ENCODE measurements at regions not wholly inside any gene's neighbourhood (a gene's known extent, or its start where the extent isn't known, plus 50 kb on each side); places are given as distances from the start of the nearest gene placed in this dataset.
"Not testable (repeated sequence)": the region's sequence is repeated elsewhere in the genome, so short reads cannot be mapped to it uniquely, and the experiment has no call there.

DNA sequence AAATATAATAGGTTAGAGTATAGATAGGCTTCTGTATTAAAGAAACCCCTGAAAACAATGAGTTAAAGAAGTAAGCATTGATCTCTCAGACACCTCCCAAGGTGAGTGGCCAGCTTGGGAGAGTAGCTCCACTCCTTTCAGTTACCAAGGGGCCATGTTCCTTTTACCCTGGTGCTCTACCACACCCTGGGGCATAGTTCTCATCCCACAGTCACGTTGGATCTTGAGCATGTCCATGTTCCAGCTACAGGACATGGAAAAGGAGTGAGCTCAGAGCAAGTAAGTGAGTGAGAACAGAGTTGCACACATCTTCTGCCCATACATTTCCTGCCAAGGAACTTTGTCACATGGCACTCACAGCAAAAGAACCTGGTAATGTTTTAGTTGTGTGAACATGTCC is 325.9 kb upstream of the SLC39A10 start:
- no peak overlapping the region for H3K4me3 ChIP-seq (ENCODE audit: low read length)
- H3K27ac ChIP-seq (ENCODE audit: low read depth, low read length): no peak overlapping the region
- no peaks in the 10 kb centered on the region for H3K4me1 ChIP-seq (ENCODE audit: control insufficient read depth, insufficient read depth, low read length)
- no peak overlapping the region for H3K9ac ChIP-seq (ENCODE audit: low read length)
- no peaks in the 10 kb centered on the region for H3K36me3 ChIP-seq (ENCODE audit: control insufficient read depth, insufficient read depth, low read length)
- no peaks in the 10 kb centered on the region for H3K27me3 ChIP-seq (ENCODE audit: control insufficient read depth, insufficient read depth, low read length)

DNA sequence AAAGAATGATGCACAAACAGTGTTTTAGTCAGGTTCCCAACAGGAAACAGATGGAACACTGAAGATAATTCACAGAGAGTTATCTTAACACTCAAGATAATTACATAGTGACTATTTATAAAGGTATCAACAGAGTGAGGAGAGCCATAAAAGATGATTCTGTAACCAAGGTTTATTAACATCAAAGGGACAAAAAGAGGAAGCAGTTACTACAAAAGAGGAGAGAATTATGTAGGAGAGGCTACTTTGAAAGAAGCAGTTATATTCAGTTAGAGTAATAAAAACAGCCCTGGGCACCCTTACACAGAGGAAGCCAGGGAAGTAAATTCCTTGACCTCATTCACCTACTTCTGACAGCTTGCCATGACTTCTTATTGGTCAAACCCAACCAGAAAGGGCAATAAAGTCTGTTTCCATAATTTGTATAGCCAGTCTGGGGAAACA is 326.5 kb upstream of the SLC39A10 start:
- Histone ChIP-seq H3K4me1 (ENCODE audit: control insufficient read depth, insufficient read depth, low read length) (no peaks in the 10 kb centered on the region), H3K27ac (ENCODE audit: low read depth, low read length) (no peak overlapping the region), H3K9ac (ENCODE audit: low read length) (no peak overlapping the region), H3K36me3 (ENCODE audit: control insufficient read depth, insufficient read depth, low read length) (no peaks in the 10 kb centered on the region), H3K4me3 (ENCODE audit: low read length) (no peak overlapping the region), H3K27me3 (ENCODE audit: control insufficient read depth, insufficient read depth, low read length) (no peaks in the 10 kb centered on the region)

DNA sequence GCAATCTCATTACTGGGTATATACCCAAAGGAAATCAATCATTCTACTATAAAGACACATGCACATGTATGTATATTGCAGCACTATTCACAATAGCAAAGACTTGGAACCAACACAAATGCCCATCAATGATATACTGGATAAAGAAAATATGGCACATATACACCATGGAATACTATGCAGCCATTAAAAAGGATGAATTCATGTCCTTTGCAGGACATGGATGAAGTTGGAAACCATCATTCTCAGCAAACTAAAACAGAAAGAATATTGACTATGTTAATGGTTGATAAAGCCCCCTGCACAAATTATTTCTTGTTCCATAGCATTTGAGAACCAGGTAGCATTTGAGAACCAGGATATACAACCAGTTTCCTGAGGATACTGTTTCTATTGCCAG is 327.2 kb upstream of the SLC39A10 start:
- H3K27ac ChIP-seq (ENCODE audit: low read depth, low read length); H3K36me3 ChIP-seq (ENCODE audit: control insufficient read depth, insufficient read depth, low read length); H3K4me1 ChIP-seq (ENCODE audit: control insufficient read depth, insufficient read depth, low read length); H3K9ac ChIP-seq (ENCODE audit: low read length); H3K27me3 ChIP-seq (ENCODE audit: control insufficient read depth, insufficient read depth, low read length); H3K4me3 ChIP-seq (ENCODE audit: low read length): not testable (repeated sequence)

DNA sequence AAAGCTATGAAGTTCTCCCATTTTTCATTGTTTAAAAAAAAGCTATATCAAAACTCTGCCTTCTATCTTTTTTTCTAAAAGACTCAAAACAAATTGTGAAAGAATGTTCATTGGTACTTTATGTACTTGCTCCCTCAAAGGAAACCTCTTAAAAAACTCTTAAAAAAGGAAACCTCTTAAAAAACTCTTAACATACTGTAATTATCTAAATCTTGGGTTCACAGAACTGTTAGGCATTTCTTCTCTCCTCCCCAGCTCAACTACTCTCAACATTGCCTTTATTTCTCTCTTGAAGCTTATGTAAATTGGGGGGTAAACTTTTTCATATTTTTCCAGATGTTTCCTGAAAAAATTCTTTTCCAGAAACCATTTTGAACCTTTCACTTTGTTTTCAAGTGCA is 330.5 kb upstream of the SLC39A10 start:
- no peak overlapping the region for H3K9ac ChIP-seq (ENCODE audit: low read length)
- no peaks in the 10 kb centered on the region for H3K36me3 ChIP-seq (ENCODE audit: control insufficient read depth, insufficient read depth, low read length)
- no peaks in the 10 kb centered on the region for H3K4me1 ChIP-seq (ENCODE audit: control insufficient read depth, insufficient read depth, low read length)
- H3K4me3 ChIP-seq (ENCODE audit: low read length): no peak overlapping the region
- no peak overlapping the region for H3K27ac ChIP-seq (ENCODE audit: low read depth, low read length)
- H3K27me3 ChIP-seq (ENCODE audit: control insufficient read depth, insufficient read depth, low read length): no peaks in the 10 kb centered on the region

DNA sequence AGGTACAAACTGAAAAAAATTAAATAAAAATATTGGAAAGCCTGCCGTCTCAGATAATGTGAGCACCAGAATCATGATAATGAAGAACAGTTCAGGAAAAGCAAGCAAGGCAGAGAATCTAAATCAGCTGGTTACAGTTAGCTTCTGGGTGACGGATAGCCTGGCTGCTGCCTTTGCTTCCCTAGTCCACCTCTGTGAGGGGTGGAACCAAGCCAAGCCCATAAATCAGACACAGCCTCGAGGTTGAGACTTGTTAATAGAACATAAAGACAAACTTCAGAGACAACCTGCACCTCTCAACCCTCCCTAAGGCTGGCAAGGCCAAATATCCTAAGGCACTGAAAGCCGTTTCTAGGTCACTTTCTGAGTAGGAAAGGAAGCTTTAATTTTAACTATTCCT is 334.7 kb upstream of the SLC39A10 start:
- no peak overlapping the region for H3K27ac ChIP-seq (ENCODE audit: low read depth, low read length)

DNA sequence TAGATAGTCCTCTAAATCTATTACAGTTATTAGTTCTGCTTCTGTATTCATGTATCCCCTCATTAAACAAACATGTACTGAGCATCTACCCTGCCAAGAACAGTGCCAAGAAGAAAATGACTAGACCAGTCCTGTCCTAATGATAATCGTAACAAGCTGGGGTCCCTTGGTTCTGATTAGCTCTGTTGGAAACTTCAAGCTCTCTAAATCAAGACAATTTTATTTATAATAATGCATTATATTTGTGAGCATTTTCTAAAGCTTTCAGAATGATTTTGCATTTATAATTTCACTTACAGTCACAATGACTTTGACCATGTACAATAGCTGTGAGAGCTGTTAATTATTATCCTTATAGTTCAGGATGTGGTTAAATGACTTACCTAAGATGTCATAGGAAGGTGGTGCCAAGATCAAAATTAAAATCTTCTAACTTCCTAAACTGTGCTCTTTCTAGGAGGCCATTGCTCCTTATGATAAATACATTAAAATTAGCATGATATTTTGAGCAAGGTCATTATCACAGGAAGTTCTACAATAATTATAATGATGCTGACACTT is 336.5 kb upstream of the SLC39A10 start:
- H3K27me3 ChIP-seq (ENCODE audit: control insufficient read depth, insufficient read depth, low read length): no peaks in the 10 kb centered on the region
- no peaks in the 10 kb centered on the region for H3K36me3 ChIP-seq (ENCODE audit: control insufficient read depth, insufficient read depth, low read length)
- no peak overlapping the region for H3K9ac ChIP-seq (ENCODE audit: low read length)
- no peak overlapping the region for H3K27ac ChIP-seq (ENCODE audit: low read depth, low read length)
- H3K4me1 ChIP-seq (ENCODE audit: control insufficient read depth, insufficient read depth, low read length): no peaks in the 10 kb centered on the region
- H3K4me3 ChIP-seq (ENCODE audit: low read length): no peak overlapping the region

More for the DNA sequence above, 334.7 kb upstream of the SLC39A10 start:
- H3K27me3 ChIP-seq (ENCODE audit: control insufficient read depth, insufficient read depth, low read length): no peaks in the 10 kb centered on the region
- no peaks in the 10 kb centered on the region for H3K4me1 ChIP-seq (ENCODE audit: control insufficient read depth, insufficient read depth, low read length)
- H3K4me3 ChIP-seq (ENCODE audit: low read length): no peak overlapping the region
- H3K36me3 ChIP-seq (ENCODE audit: control insufficient read depth, insufficient read depth, low read length): no peaks in the 10 kb centered on the region
- no peak overlapping the region for H3K9ac ChIP-seq (ENCODE audit: low read length)

DNA sequence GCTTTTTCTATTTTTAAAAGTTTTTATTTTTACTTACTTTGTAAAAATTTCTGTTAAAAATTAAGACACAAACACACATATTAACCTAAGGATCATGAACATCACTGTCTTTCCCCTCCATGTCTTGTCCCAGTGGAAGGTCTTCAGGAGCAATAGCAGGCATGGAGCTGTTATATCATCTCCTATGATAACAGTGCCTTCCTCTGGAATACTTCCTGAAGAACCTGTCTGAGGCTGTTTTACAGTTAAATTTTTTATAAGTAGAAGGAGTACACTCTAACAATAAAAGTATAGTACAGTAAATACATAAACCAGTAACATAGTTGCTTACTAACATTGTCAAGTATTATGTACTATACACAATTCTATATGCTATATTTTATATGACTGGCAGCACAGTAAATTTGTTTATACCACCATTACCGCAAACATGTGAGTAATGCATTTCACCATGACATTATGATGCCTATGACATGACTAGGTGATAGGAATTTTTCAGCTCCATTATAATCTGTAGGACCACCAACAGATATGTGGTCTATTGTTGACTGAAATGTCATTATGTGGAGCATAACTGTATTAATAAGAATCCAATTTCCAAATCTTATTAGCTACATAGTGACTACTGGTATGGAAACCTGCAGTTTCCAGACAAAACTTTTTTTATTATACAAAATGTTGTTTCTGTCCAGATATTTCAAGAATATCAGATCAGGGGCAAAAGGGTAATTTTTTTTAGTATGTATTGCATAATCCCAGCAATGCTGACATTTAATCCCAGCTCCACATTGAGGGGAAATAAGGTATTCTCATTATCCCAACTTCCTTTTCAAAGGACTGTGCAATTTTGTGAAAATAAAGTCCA is 337.2 kb upstream of the SLC39A10 start:
- H3K9ac ChIP-seq (ENCODE audit: low read length): no peak overlapping the region
- no peak overlapping the region for H3K4me3 ChIP-seq (ENCODE audit: low read length)
- H3K27ac ChIP-seq (ENCODE audit: low read depth, low read length): no peak overlapping the region
- H3K4me1 ChIP-seq (ENCODE audit: control insufficient read depth, insufficient read depth, low read length): no peaks in the 10 kb centered on the region
- H3K36me3 ChIP-seq (ENCODE audit: control insufficient read depth, insufficient read depth, low read length): no peaks in the 10 kb centered on the region
- no peaks in the 10 kb centered on the region for H3K27me3 ChIP-seq (ENCODE audit: control insufficient read depth, insufficient read depth, low read length)

DNA sequence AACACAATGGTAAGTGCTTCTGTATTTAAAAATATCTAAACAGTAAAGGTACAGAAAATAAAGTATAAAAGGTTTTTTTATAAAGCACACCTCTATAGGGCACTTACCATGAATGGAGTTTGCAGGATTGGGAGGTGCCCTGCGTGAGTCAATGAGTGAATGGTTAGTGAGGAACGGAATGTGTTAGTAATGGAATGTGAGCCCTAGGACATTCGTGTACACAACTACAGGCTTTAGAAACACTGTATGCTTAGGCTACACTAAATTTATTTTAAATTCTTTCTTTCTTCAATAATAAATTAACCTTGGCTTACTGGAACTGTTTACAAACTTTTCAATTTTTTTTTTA is 337.9 kb upstream of the SLC39A10 start:
- no peaks in the 10 kb centered on the region for H3K4me1 ChIP-seq (ENCODE audit: control insufficient read depth, insufficient read depth, low read length)
- H3K9ac ChIP-seq (ENCODE audit: low read length): no peak overlapping the region
- H3K27ac ChIP-seq (ENCODE audit: low read depth, low read length): no peak overlapping the region
- H3K4me3 ChIP-seq (ENCODE audit: low read length): no peak overlapping the region
- no peaks in the 10 kb centered on the region for H3K36me3 ChIP-seq (ENCODE audit: control insufficient read depth, insufficient read depth, low read length)
- H3K27me3 ChIP-seq (ENCODE audit: control insufficient read depth, insufficient read depth, low read length): no peaks in the 10 kb centered on the region

DNA sequence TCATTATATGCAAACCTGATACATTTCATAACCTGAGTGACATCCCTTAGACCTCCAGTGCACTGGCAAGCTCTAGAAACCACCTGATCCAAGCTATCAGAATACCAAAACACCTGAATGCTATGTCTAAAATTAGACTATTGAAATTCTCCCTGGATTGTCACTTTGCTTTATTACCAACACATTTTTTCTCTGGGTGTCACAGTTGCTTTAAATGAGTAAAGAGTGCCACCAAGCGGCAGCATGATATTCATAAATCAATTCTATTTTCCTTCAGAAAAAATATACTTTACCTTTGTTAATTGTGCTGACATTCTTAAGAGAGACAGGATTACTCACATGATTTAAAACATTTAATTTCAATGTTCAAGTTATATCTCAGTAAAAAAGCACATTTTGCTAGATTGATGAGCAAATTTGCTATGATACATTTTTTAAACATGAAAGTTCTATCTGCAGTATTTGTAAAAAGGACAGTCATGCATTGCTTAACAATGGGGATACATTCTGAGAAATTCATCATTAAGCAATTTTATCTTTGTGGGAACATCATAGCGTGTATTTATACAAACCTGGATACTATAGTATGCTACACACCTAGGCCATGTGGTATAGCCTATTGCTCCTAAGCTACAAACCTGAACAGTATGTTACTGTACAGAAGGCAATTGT is 338.4 kb upstream of the SLC39A10 start:
- no peak overlapping the region for H3K9ac ChIP-seq (ENCODE audit: low read length)
- H3K4me3 ChIP-seq (ENCODE audit: low read length): no peak overlapping the region
- H3K27me3 ChIP-seq (ENCODE audit: control insufficient read depth, insufficient read depth, low read length): no peaks in the 10 kb centered on the region

DNA sequence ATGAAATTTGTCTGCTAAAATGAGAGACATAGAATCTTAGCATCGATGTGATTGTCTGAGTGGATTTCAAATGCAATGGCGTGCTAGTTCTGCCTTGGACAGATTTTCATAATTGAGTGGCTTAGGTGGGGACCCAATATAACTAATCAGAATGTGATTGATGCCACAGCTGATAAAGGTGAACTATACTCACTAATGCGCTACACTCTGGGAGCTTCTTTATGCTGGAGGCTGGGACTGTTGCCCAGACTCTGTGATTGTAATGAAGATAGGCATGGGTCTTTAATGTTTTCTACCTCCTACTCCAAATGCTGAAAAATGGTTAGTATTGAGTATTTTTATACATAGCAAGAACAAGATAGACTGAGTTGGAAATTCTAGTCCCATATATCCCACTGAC is 339.5 kb upstream of the SLC39A10 start:
- Histone ChIP-seq H3K9ac (ENCODE audit: low read length) (no peak overlapping the region), H3K36me3 (ENCODE audit: control insufficient read depth, insufficient read depth, low read length) (no peaks in the 10 kb centered on the region), H3K27me3 (ENCODE audit: control insufficient read depth, insufficient read depth, low read length) (no peaks in the 10 kb centered on the region), H3K4me3 (ENCODE audit: low read length) (no peak overlapping the region), H3K27ac (ENCODE audit: low read depth, low read length) (no peak overlapping the region), H3K4me1 (ENCODE audit: control insufficient read depth, insufficient read depth, low read length) (no peaks in the 10 kb centered on the region)

More for the DNA sequence above, 338.4 kb upstream of the SLC39A10 start:
- Histone ChIP-seq H3K36me3 (ENCODE audit: control insufficient read depth, insufficient read depth, low read length) (no peaks in the 10 kb centered on the region), H3K27ac (ENCODE audit: low read depth, low read length) (no peak overlapping the region), H3K4me1 (ENCODE audit: control insufficient read depth, insufficient read depth, low read length) (no peaks in the 10 kb centered on the region)

DNA sequence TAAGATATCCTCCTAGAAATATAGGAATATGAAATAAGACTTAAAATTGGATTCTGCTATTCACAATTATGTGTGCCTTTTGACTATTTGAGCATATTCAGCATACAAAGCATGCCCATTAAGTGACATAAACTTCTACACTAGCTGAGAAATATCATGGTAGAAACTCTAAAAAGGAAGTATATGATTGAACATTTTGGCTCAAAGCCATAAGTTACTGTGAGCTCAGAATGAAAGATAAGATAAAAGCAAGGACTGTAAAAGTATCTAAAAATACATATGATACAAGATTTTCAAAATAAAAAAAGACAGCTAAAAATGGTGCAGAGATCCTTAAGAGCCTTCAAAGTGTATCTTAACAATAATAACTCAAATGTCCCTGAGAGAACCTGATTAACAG is 340.5 kb upstream of the SLC39A10 start:
- Histone ChIP-seq H3K27me3 (ENCODE audit: control insufficient read depth, insufficient read depth, low read length) (no peaks in the 10 kb centered on the region), H3K9ac (ENCODE audit: low read length) (no peak overlapping the region), H3K4me3 (ENCODE audit: low read length) (no peak overlapping the region), H3K27ac (ENCODE audit: low read depth, low read length) (no peak overlapping the region), H3K4me1 (ENCODE audit: control insufficient read depth, insufficient read depth, low read length) (no peaks in the 10 kb centered on the region), H3K36me3 (ENCODE audit: control insufficient read depth, insufficient read depth, low read length) (no peaks in the 10 kb centered on the region)

DNA sequence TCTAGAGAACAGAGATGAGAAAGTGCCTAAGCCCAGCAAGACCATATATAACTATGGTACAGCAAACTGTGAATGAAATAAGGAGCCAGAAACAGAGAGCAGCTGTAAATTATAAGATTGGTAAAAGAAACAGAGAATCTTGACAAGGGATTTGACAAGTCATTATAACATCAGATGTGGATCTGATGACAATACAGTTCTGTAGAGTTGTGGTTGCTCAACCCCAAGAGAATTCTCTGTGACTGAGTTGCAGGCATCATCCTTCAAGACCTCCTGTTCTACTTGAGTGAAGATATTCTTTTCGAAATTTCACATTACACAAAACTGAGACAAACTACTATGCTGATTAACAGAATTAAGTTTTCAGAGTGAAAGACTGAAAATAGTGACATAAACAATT is 343.1 kb upstream of the SLC39A10 start:
- no peak overlapping the region for H3K4me3 ChIP-seq (ENCODE audit: low read length)
- H3K4me1 ChIP-seq (ENCODE audit: control insufficient read depth, insufficient read depth, low read length): no peaks in the 10 kb centered on the region
- H3K27me3 ChIP-seq (ENCODE audit: control insufficient read depth, insufficient read depth, low read length): no peaks in the 10 kb centered on the region
- no peaks in the 10 kb centered on the region for H3K36me3 ChIP-seq (ENCODE audit: control insufficient read depth, insufficient read depth, low read length)
- no peak overlapping the region for H3K27ac ChIP-seq (ENCODE audit: low read depth, low read length)
- H3K9ac ChIP-seq (ENCODE audit: low read length): no peak overlapping the region
